GM23338 (cell line): ENCODE measurements at regions not wholly inside any gene's neighbourhood (a gene's known extent, or its start where the extent isn't known, plus 50 kb on each side); places are given as distances from the start of the nearest gene placed in this dataset.

Experiments used
- CREB1 ChIP-seq: fragments of 250-450 bp; sonication (Bioruptor Pico); IDR thresholded peaks from 2 replicates; pipeline ENCODE4 v1.5.0; 2020; ENCODE audit warnings: low read depth, mild to moderate bottlenecking, moderate library complexity
- CTCF ChIP-seq, 2 experiments: fragments of 200-600 bp in 1 of 2; sonication (generic) in 1 of 2; conservative IDR thresholded peaks; 2 replicates each; pipeline versions ENCODE4 v1.5.1 to v1.6.1; 2016 to 2017; ENCODE audit warnings: antibody characterized with exemption in 2 of 2, low read depth in 2 of 2, mild to moderate bottlenecking in 2 of 2, moderate library complexity in 1 of 2
- EZH2phosphoT487 ChIP-seq: fragments of 200-600 bp; sonication (generic); IDR thresholded peaks from one replicate; pipeline ENCODE4 v1.8.1; 2018; ENCODE audit warnings: antibody characterized with exemption; ENCODE audit not compliant: unreplicated experiment
- REST ChIP-seq: IDR thresholded peaks from one replicate; pipeline ENCODE4 v1.6.1; 2018; ENCODE audit warnings: antibody characterized with exemption; ENCODE audit not compliant: unreplicated experiment

GRCh38 chr12:89877671-89878070, 169.0 kb upstream of the ATP2B1 start:
- TF ChIP-seq CTCF (conservative IDR thresholded peaks at IDR 0.05; ENCODE audit: low read depth in 2 of 2) (no peak), REST (no peak), CREB1 (no peak), EZH2phosphoT487 (no peak)
